ENCODE measurements at regions not wholly inside any gene's neighbourhood (a gene's known extent, or its start where the extent isn't known, plus 50 kb on each side); places are given as distances from the start of the nearest gene placed in this dataset.
A peak's percentile ranks its signal among the peaks of the same experiment; 100 is the strongest.

DNA sequence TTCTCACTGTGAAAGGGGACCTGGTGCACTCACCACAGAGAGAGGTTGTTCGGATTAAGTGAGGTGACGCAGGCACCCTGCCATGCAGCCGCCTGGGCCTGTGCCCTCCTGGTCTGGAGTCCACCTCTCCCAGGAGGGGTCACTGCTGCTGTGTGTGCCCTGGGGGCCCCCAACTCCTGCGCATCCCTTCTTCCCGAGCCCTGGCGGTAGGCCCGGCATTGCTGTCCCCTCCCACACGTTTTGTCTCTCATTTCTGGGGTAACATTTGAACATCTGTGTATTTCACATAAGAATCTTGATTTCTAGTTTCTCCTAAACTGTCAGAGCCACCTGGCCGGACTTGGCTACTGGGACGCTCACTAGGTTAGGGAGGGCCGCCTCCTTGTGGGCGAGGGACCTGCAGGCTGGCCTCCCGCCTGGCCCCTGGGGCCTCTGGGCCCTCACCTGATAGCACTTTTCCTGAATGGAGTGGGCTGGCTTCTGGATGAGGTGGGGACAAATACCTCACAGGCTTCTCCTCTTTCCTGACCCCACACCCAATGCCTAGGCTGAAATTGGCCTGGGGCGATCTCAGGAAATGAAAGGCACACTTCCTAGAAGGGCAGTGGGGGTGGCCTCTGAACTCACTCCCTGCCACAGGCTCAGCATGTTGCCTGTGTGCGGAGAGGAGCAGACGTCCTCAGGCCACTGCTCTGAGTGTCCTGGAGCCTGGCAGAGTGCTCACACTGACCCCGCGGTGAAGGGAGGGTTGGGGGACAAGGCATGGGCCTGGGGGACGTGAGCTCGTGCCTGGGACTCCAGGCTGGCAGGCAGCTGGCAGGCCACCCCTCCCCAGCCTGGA, 104.2 kb upstream of the PRR23E start:
- no peak for DNase-seq

GRCh38 chr3:127089486-127090145, 103.3 kb upstream of the PRR23E start:
- no peak for DNase-seq

GRCh38 chr3:127090218-127091160, 102.4 kb upstream of the PRR23E start:
- no peak for DNase-seq

DNA sequence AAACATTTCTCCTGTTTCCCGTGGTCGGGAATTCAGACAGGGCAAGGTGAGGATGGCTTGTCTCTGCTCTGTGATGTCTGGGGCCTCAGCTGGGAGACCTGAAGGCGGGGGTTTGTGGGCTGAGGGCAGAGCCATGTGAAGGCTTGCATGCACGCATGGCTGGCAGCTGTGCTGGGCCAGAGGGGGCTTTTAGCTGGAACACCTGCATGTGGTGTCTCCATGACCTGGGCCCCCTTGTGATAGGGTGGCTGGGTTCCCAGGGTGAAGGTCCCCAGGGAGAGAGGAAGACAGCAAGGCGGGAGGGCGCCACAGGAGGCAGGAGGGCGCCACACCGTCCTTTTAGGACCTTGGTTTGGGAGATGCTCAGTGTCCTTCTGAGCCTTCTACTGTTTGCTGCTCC, 101.6 kb upstream of the PRR23E start:
- no peak for DNase-seq

- DNase-seq = no peak
Measured at GRCh38 chr3:127092368-127092767, 100.6 kb upstream of the PRR23E start.

DNA sequence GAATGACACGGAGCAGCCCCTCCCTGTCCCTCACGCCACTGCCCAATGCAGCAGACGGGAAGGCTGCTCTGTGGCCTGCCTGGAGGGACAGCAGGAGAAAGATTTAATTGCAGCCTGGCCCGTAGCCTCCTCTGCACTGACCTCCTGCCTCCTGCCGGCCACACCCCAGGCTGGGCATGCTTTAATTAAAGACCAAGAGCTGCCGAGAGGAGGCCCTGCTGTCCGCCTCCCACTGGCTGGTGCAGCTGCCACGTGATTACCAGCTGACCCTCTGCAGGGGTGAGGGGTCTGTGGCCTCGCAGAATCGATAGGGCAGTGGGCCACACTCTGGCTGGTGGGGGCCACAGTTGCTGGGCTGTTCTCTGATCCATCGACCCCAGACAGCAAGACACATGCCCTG, 100.2 kb upstream of the PRR23E start:
- no peak for DNase-seq

DNA sequence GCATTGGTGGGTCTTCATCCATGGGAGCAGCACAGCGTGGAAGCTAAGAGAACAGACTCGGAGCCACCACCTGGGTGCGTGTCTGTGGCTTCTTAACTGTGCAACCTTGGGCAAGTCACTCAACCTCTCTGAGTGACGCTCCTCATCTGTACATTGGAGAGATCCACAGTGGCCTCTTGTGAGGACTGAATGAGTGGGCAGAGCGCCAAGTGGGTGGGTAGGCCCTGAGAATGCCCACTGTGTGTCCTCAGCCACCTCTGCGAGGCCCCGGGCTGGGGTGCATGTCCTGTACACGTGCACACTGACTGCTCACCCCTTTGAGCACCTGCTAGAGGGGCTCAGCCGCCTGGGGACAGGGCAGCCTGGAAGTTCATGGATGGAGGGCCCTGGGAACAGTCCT, 99.6 kb upstream of the PRR23E start:
- no peak for DNase-seq

- DNase-seq = no peak
Measured at GRCh38 chr3:127095774-127096173, 97.2 kb upstream of the PRR23E start.

- DNase-seq = no peak
Measured at GRCh38 chr3:127096256-127097071, 96.5 kb upstream of the PRR23E start.

- no peak for DNase-seq
Measured at GRCh38 chr3:127097072-127097405, 95.9 kb upstream of the PRR23E start.

DNA sequence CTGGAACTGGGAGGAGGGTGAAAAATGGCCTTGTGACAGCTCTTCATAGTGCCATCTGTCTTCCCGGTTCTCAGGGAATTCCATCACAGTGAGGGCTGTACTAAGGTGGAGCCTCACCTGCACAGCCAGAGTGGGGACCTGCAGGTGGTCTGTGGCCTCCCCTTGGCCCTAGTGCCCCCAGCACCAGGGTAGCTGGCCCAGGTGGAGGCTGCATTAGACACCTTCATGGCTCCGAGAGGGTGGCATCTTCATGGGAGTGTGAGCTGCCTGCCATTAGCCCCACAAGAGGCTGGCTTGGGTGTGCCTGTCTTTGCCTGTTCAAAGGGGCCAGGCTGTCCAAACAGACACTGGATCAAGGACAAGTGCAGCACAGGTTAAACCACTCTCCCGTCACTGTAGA, 95.5 kb upstream of the PRR23E start:
- no peak for DNase-seq

GRCh38 chr3:127099982-127100381, 92.9 kb upstream of the PRR23E start:
- no peak for DNase-seq

DNA sequence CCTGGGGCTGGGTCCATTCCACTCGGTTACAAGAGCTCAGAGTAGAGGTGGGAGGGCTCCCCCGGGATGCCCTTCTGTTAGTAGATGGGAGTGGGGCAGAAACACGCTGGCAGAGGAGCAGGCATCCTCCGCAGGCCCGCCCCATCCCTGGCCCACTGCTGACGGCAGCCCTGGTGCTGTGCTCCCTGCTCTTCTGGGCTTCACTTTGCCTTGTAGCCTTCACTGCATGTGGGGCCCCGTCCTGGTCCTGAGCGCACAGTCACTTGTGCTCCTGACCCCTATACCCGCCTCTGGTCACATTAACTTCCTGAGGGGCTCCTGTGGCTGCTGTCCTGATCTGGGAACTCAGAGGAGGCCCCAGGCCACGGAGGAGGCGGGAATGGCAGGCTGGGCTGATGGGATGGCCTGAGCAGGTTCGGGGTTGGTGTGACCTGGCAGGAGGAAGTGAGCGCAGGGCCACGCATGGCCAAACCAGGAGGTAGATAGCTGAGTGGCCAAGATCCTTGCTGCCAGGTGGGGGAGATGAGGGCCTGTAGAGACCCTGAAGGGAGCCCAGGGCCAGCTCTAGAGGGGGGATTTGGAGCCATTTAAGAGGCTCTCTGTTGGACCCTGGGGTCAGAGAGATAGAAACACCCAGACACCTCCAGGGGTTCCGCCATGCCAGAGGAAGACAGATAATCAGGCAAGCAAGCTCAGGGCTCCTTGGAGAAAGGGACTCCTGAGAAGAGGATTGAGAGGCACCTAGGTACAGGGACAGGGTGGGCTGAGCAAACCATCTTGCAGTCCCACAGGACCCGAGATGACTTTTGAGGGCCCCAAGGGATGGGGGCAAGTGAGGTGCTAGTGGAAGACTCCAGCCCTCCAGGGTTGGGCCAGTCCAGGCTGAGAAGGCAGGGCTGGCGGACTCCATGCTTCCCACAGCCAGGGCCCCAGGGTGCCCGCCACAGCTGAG, 92.2 kb upstream of the PRR23E start:
- DNase-seq = no peak

- peak in 13 of 58 donors; percentile 10 to 60 (median 23) for DNase-seq
Measured at GRCh38 chr3:127101411-127102187, 91.3 kb upstream of the PRR23E start.

GRCh38 chr3:127102188-127102520, 90.8 kb upstream of the PRR23E start:
- peak in 2 of 58 donors; percentile 9 to 60 for DNase-seq

- no peak for DNase-seq
Measured at GRCh38 chr3:127102587-127102986, 90.3 kb upstream of the PRR23E start.

DNA sequence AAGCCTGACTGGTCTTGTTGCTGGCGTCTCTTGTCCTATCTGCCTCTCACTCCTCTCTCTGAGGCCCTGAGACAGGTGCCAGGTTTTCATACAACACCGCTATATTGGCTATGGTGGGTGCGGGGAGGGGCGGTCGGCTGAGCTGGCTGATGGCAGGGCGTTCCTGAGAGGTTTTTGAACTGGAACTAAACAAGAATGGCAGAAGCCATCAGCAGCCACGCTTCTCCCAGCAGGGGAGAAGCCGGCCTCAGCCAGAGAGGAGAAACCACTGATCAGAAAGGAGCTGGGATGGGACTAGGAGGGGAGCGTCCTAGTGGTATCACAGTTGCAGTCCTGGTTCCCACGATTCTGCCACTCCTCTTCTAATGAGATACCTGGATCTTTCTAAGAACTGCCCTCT, 89.9 kb upstream of the PRR23E start:
- DNase-seq = no peak

DNA sequence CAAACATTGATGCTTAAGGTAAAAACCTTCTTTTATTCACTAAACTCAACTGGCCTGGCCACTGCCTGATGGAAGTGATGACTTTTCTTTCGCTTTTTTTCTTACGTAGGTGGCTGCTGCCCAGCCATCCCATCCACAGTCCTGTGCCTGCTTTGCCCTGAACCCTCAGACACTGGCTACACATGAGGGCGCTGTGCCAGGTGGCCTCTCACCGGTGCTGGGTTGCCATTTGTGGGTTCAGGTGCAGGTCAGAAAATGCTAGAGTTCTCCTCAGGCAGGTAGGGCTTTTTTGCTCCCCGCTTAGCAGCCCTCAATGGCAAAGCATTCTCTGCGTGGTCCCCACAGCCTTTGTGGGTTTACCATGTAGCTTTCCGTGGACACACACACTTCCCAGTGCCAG, 88.3 kb upstream of the PRR23E start:
- no peak for DNase-seq

GRCh38 chr3:127105587-127105986, 87.3 kb upstream of the PRR23E start:
- DNase-seq = no peak

All from anterior cingulate cortex (tissue), 58 donors.